Effector CD8-positive, alpha-beta T cell (primary cell): ENCODE measurements at regions not wholly inside any gene's neighbourhood (a gene's known extent, or its start where the extent isn't known, plus 50 kb on each side); places are given as distances from the start of the nearest gene placed in this dataset.
"Not testable (repeated sequence)": the region's sequence is repeated elsewhere in the genome, so short reads cannot be mapped to it uniquely, and the experiment has no call there.

Experiments
- DNase-seq: peaks from one replicate; lab custom pipeline; 2025; lab: John Stamatoyannopoulos, UW

DNA sequence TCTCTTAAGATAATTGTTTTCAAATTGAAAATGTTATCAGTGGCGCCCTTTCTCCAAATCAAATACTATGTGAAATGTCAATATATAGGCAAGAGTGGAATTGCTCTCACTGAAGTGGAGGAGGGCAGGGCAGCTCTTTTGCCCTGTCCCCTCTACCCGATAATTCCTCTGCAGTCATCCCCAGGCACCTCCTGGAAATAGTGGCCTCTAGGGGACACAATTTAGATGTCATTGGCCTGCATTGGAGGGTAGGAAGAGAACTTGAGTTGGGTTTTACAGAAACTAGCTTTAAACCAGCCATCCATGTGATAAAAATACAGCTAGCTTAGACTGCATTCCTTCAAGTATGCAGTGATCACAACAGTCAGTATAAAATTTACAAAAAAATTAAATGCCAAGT lies 288.9 kb downstream of the EDEM1 start:
- DNase-seq: no peak

GRCh38 chr3:5479229-5479799 lies 291.8 kb downstream of the EDEM1 start:
- DNase-seq: no peak

- no peak for DNase-seq
Measured at GRCh38 chr3:5480190-5480589, 292.7 kb downstream of the EDEM1 start.

DNA sequence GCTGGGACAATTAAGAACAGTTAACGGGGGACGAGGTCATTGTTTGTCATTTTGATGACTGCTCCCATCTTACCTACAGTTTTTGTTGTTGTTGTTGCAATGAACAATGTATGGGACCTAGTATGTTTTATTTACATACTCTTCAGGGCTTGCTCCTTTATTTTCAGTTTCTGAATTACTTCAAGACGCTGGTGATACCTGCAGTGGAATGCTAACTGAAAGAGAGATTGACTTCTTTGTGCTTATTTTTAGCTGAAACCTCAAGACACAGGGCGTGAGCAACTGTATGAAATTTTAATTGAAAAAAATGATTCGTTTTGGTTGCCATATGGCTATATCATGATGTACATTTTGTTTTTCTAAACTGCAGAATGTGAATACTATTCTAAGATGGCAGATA lies 297.9 kb downstream of the EDEM1 start:
- no peak for DNase-seq

- no peak for DNase-seq
Measured at GRCh38 chr3:5488771-5489170, 301.3 kb downstream of the EDEM1 start.

DNA sequence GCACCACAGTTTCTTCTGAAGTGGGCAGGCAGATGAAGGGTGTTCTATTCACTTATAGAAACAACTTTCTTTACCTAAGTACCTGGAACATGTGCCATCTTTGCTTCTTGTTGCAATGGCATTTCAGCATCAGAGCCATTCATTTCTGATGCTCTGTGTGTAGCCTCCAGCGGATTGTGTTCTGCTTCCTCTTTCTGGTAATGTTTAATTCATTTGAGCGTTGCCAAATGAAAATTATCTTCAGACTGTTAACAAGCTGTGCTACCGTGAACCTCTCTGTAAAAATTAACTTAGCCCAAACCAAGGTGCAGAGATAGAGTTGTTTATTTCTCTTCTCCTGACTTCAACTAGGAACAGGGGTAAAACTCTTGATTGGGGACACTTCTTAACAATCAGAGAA lies 302.0 kb downstream of the EDEM1 start:
- no peak for DNase-seq

- DNase-seq: no peak
Measured at GRCh38 chr3:5494905-5495519, 307.5 kb downstream of the EDEM1 start.

DNA sequence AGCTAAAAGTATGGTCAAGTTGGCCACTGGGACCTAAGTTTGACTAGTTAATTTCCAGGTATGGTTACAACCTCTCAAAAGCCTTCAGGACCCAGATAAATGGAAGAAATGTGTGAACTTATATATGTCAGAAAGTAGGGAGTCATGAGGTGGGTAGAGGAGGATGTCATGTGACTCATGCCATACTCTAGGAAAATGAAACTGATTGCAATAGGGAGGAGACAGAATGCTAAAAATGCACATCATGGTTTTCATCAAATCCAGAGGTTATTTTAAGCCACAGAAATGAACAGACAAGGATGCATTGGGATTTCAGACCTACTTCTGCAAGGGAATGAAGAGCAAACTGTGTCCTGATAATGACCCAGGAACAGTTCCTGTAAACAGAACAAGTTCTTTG lies 310.0 kb downstream of the EDEM1 start:
- DNase-seq: no peak

DNA sequence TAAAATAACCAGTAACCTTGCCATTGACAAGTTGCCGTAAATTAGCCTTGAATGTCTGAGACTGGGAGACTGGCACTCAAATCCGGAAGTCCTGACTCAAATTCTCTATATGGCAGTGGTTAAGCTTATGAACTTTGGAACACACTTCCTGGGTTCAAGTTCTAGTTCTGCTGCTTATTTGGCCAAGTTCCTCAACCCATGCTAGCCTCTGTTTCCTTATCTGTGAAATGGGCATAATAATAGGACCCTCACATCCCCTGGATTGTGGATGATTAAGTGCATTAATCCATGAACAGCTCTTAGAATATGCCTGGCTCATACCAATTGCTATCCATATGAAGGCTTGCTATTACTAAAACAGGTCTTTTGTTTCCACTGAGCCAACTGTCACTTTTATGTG lies 311.5 kb downstream of the EDEM1 start:
- DNase-seq: no peak

DNA sequence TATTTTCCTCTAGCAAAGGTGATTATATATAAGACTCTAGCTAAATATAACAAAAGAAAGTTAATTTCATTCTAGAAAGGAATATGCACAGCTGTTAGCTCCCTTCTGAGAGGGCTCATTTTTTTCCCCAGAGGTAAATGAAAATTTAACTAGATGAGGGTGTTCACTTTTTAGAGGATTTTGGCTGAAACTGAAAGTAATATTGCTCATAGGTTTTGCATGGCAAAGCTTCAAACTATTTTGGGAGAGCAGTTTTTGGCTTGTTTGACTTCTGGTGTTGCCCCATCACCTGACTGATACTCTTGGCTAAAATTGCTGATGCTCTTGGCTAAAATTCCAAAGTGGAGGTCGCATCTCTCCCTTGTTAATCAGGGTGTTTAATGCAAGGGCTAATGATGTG lies 311.9 kb downstream of the EDEM1 start:
- no peak for DNase-seq

DNA sequence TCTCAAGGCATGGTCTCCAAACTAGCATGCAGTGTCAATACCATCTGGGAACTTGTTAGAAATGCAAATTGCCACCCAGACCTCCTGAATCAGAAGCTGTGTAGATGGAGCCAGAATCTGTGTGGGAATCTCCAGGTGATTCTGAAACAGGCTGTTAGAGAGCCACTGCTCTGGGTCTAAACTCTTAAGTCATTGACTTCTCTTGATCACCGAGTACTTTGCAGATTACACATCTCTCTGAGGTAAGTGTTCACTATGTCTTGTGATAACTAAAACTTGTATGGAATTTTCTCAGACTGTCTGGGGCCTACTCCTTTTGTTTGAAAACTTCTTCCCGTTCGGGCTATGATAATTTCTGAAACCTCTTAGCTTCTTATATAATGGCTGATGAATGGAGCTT lies 315.6 kb downstream of the EDEM1 start:
- DNase-seq: no peak

- DNase-seq: no peak
Measured at GRCh38 chr3:5504135-5504534, 316.6 kb downstream of the EDEM1 start.

DNA sequence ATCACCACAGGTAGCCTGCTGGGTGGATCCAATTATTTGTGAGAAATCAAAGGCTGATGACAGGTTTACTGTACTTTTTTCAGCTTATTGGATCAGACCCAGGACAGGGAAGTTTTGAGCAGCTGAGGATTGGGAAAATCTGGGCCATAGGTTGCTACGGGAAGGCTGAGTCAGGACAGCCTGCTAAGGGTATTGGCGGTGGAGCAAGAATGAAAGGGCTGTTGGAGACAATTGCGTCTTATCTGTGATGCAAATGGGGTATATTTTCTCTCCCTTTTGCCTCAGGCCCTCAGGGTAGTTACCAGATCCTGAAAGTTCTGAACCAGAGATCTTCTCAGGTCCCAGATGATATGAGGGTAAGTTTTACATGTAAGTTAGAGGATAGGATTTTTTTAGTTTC lies 317.7 kb downstream of the EDEM1 start:
- DNase-seq: no peak

DNA sequence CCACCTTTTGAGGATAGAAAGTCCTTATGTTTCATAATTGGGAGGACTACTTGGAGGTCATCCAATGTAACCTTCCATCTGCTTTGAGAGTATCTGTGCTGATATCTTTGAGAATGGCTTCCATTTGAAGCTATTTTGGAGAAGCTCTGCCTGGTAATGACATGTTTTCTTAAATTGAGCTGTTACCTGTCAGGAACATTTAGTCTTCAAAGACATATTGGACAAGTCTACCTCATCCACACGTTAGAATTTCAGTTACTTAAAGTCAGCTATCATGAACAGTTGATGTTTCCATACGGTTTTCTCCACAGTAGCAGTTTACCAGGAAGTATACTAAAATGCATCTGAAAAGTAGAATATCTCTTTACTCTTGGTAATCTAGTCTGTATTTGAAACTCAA lies 318.5 kb downstream of the EDEM1 start:
- no peak for DNase-seq

- not testable (repeated sequence) for DNase-seq
Measured at GRCh38 chr3:5508860-5509259, 321.4 kb downstream of the EDEM1 start.

GRCh38 chr3:5510300-5510699 lies 322.8 kb downstream of the EDEM1 start:
- no peak for DNase-seq

GRCh38 chr3:5517921-5518320 lies 330.4 kb downstream of the EDEM1 start:
- DNase-seq: no peak

GRCh38 chr3:5520237-5520636 lies 332.7 kb downstream of the EDEM1 start:
- DNase-seq: no peak

DNA sequence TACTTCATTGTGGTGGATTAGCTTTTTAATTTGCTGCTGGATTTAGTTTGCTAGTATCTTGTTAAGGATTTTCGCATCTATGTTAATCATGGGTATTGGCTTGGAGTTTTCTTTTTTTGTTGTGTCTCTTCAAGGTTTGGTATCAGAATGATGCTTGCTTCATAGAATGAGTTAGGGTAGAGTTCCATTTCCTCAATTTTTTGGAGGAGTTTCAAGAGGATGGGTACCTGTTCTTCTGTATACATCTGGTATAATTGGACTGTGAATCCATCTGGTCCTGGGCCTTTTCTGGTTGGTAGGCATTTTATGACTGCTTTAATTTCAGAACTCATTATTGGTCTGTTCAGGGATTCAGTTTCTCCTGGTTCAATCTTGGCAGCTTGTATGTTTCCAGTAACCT lies 335.6 kb downstream of the EDEM1 start:
- DNase-seq: no peak

DNA sequence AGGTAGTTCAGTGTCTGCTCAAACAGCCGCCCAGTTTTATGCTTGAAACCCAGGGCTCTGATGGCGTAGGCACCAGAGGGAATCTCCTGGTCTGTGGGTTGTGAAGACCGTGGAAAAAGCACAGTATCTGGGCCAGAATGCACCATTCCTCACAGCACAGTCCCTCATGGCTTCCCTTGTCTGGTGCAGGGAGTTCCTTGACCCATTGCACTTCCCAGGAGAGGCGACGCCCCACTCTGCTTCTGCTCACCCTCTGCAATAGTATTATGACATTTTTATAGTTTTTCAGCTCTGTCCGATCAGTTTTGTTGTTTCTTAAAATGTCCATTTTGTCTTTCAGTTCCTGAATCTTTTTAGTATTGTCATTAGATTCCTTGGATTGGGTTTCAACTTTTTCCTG lies 343.5 kb downstream of the EDEM1 start:
- DNase-seq: no peak

DNA sequence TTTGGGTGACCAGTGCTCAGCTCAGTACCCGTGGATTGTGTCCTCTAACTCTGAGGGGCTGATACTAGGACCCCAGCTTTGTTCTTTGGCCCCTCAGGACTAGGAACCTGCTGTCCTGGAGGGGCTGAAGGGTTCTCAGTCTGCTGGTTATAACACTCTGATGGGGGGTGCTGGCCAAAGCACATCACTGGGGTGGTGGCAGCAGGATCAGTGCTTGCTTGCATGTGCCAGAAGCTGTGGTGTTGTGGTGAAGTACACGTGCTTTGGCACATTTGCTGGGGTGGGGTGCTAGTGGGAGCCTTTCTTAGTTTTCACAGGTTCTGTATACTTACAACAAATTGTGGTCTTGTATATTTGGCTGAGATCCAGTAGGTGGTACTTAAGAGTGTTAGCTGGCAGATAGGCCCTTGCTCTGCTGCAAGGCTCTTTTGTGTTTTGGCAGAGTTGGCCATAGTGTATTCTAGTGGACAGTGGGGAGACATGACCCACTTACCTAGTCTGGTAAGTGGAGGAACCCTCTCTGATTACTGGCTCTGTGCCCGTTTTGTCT lies 344.3 kb downstream of the EDEM1 start:
- DNase-seq: no peak

DNA sequence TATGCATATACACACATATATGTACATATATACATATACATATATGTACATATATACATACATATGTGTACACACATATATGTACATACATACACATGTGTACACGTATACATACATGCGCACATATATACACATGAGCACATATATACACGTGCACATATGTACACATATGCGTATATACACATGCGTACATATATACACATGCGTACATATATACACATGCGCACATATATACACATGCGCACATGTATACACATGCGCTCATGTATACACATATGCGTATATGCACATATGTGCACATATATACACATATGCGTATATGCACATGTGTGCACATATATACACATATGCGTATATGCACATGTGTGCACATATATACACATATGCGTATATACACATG lies 353.0 kb downstream of the EDEM1 start:
- no peak for DNase-seq

GRCh38 chr3:5542472-5542871 lies 355.0 kb downstream of the EDEM1 start:
- DNase-seq: no peak

DNA sequence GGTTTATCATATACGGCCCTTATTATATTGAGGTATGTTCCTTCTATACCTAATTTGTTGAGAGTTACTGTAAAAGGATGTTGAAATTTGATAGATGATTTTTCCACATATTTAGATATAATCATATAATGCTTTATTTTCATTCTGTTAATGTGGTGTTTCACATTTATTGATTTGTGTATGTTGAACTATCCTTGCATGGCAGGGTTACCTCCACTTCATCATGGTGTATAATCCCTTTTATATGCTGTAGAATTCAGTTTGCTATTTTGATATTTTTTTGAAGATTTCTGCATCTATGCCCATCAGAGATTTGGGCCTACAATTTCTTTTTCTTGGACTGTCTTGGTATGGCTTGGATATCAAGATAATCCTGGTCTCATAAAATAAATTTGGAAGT lies 355.5 kb downstream of the EDEM1 start:
- DNase-seq: no peak
